T-cell (primary cell): ENCODE measurements at regions not wholly inside any gene's neighbourhood (a gene's known extent, or its start where the extent isn't known, plus 50 kb on each side); places are given as distances from the start of the nearest gene placed in this dataset.

ENCODE experiments used
- ATAC-seq, 4 experiments: fragments of 200-7000 bp in 3 of 4; fragments of 150-1000 bp in 1 of 4; cut with Tn5 transposase; replicated peaks in 1 of 4; 1 replicate in 3 of 4; 2 replicates in 1 of 4; pipeline ENCODE4 v1.10.0; 2021; ENCODE audit warnings: moderate library complexity in 3 of 4, mild to moderate bottlenecking in 2 of 4, moderate number of reproducible peaks in 1 of 4
- CTCF ChIA-PET, 2 donors: fragments of 300-600 bp; sonication (Branson Sonifier 250); formaldehyde crosslinking; loops; one replicate each; lab custom pipeline; 2022; ENCODE audit warnings: antibody characterized with exemption in 2 of 2; lab: Charles Lee
- POLR2A ChIA-PET, 2 donors: fragments of 300-600 bp; sonication (Branson Sonifier 250); formaldehyde crosslinking; loops; one replicate each; lab custom pipeline; 2022; ENCODE audit warnings: antibody characterized with exemption in 2 of 2; lab: Charles Lee
- DNase-seq, 35 experiments: peaks; one replicate each; pipeline versions ENCODE4 v3.0.0 to v3.0.0-alpha.2; 2013 to 2023
- H3K27ac ChIP-seq: one replicate; pipeline ENCODE4 v1.5.1; 2013; ENCODE audit warnings: low read length
- H3K27me3 ChIP-seq, 2 experiments: replicated peaks in 1 of 2; 1 replicate in 1 of 2; 2 replicates in 1 of 2; pipeline versions ENCODE4 v1.6.1 to v1.7.0; 2013; ENCODE audit warnings: low read length in 1 of 2, mixed read lengths in 1 of 2; ENCODE audit not compliant: control insufficient read depth in 2 of 2, insufficient read depth in 2 of 2; ENCODE audit errors: extremely low read depth in 1 of 2
- H3K36me3 ChIP-seq, 2 donors: 1 replicate in 1 of 2; 2 replicates in 1 of 2; pipeline versions ENCODE4 v1.6.1 to v1.7.0; 2013; ENCODE audit warnings: low read length in 1 of 2; ENCODE audit not compliant: control insufficient read depth in 2 of 2, insufficient read depth in 1 of 2; ENCODE audit errors: extremely low read depth in 1 of 2
- H3K4me1 ChIP-seq, 2 experiments: 1 replicate in 1 of 2; 2 replicates in 1 of 2; pipeline versions ENCODE4 v1.6.1 to v1.7.0; 2013; ENCODE audit warnings: low read length in 2 of 2, mixed read lengths in 1 of 2; ENCODE audit not compliant: insufficient read depth in 2 of 2, control insufficient read depth in 1 of 2; ENCODE audit errors: extremely low read depth in 1 of 2
- H3K4me3 ChIP-seq, 2 donors: 1 replicate in 1 of 2; 2 replicates in 1 of 2; pipeline versions ENCODE4 v1.5.1 to v1.7.0; 2013; ENCODE audit warnings: mild to moderate bottlenecking in 2 of 2, low read length in 1 of 2, moderate library complexity in 1 of 2; ENCODE audit not compliant: control insufficient read depth in 1 of 2; ENCODE audit errors: extremely low read depth in 1 of 2
- H3K9me3 ChIP-seq: 2 replicates; pipeline ENCODE4 v1.7.0; 2013
- H3K27ac Mint-ChIP-seq, 2 donors: one replicate each; pipeline ENCODE4 v1.8.0; 2020 to 2021; ENCODE audit warnings: mild to moderate bottlenecking in 2 of 2, mixed read lengths in 2 of 2
- H3K27me3 Mint-ChIP-seq, 2 donors: one replicate each; pipeline ENCODE4 v1.8.0; 2021 to 2022; ENCODE audit warnings: mixed read lengths in 2 of 2
- H3K36me3 Mint-ChIP-seq: one replicate; pipeline ENCODE4 v1.8.0; 2021; ENCODE audit warnings: mixed read lengths
- H3K4me1 Mint-ChIP-seq, 3 donors: one replicate each; pipeline ENCODE4 v1.8.0; 2020 to 2022; ENCODE audit warnings: mixed read lengths in 3 of 3, mild to moderate bottlenecking in 1 of 3
- H3K4me3 Mint-ChIP-seq, 3 donors: one replicate each; pipeline ENCODE4 v1.8.0; 2020 to 2022; ENCODE audit warnings: mild to moderate bottlenecking in 3 of 3, mixed read lengths in 3 of 3, moderate library complexity in 3 of 3
- H3K9me3 Mint-ChIP-seq, 3 donors: one replicate each; pipeline ENCODE4 v1.8.0; 2020 to 2022; ENCODE audit warnings: mixed read lengths in 3 of 3
- WGBS: methylation state at CpG from one replicate; pipeline ENCODE4 v1.1.5; 2013; ENCODE audit warnings: missing lambda C conversion rate; ENCODE audit not compliant: insufficient coverage; 5-methylcytosine and 5-hydroxymethylcytosine counted together

- ChIA-PET POLR2A (no interaction called here), CTCF (no interaction called here)
- no peaks in the 10 kb centered on the region for H3K36me3 ChIP-seq
- no peaks in the 10 kb centered on the region for H3K4me1 Mint-ChIP-seq
- no peak overlapping the region for H3K27ac Mint-ChIP-seq
- no peaks in the 10 kb centered on the region for H3K36me3 Mint-ChIP-seq
- no peak overlapping the region for H3K4me3 Mint-ChIP-seq
- no peaks in the 10 kb centered on the region for H3K9me3 ChIP-seq
- H3K27ac ChIP-seq: no peak overlapping the region
- H3K9me3 Mint-ChIP-seq: no peaks in the 10 kb centered on the region
- H3K4me1 ChIP-seq: no peaks in the 10 kb centered on the region
- H3K4me3 ChIP-seq: no peak overlapping the region
- peaks cover 4 to 11% of the 10 kb centered on the region in 2 donors for H3K27me3 Mint-ChIP-seq
- H3K27me3 ChIP-seq: peaks cover 0 to 8% of the 10 kb centered on the region in 2 experiments
- no peak for DNase-seq
- no peak for ATAC-seq
- WGBS: 100% methylated on average over 1 of the region's 10 CpGs
Observed at GRCh38 chr16:54817432-54817831, 113.2 kb upstream of the IRX5 start.

- Mint-ChIP-seq H3K27ac (no peak overlapping the region), H3K27me3 (peaks cover 4 to 11% of the 10 kb centered on the region in 2 donors), H3K36me3 (no peaks in the 10 kb centered on the region), H3K4me3 (no peak overlapping the region), H3K4me1 (no peaks in the 10 kb centered on the region), H3K9me3 (no peaks in the 10 kb centered on the region)
- Histone ChIP-seq H3K4me3 (no peak overlapping the region), H3K27ac (no peak overlapping the region), H3K4me1 (no peaks in the 10 kb centered on the region), H3K9me3 (no peaks in the 10 kb centered on the region), H3K27me3 (peaks cover 0 to 8% of the 10 kb centered on the region in 2 experiments), H3K36me3 (no peaks in the 10 kb centered on the region)
- no CpG with 5 or more reads among the region's 3 CpGs for WGBS
- ChIA-PET CTCF (interaction anchor here in 1 of 2 donors (0.6 kb wide), 1 partner anchor 1450 kb away, joined by 4 read pairs; no protein-coding TSS in a partner anchor), POLR2A (no interaction called here)
- DNase-seq: no peak
- ATAC-seq: no peak
Observed at GRCh38 chr16:54816471-54816870, 114.2 kb upstream of the IRX5 start.

DNA sequence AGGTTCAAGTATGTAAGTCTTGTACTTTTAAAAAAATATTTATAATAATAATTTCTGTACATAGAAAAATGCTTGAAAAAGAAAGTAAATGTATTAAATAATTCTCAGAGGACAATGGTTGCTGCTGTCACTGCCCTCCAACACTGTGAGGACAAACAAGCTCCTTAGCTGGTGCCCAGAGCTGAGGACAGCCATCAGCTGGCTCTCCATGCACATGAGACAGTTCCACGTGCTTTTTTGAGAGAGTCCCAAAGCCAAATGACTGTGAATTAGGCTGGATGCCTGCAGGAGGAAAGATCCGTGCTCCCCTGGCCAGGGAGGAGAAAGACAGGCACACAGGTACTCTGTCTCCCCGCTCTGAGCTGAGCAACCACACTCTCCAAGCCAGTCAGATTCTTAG lies 115.5 kb upstream of the IRX5 start:
- Histone ChIP-seq H3K27me3 (peaks cover 0 to 8% of the 10 kb centered on the region in 2 experiments), H3K9me3 (no peaks in the 10 kb centered on the region), H3K36me3 (no peaks in the 10 kb centered on the region), H3K4me1 (no peaks in the 10 kb centered on the region), H3K4me3 (no peak overlapping the region), H3K27ac (no peak overlapping the region)
- ATAC-seq (no peak), DNase-seq (no peak)
- CTCF ChIA-PET: interaction anchor here in 1 of 2 donors (0.6 kb wide), 1 partner anchor 933 kb away, joined by 3 read pairs; no protein-coding TSS in a partner anchor
- Mint-ChIP-seq H3K27me3 (peaks cover 4 to 11% of the 10 kb centered on the region in 2 donors), H3K36me3 (no peaks in the 10 kb centered on the region), H3K4me3 (no peak overlapping the region), H3K9me3 (no peaks in the 10 kb centered on the region), H3K4me1 (no peaks in the 10 kb centered on the region), H3K27ac (no peak overlapping the region)
- POLR2A ChIA-PET: no interaction called here
- WGBS: 54% methylated on average over 2 of the region's 3 CpGs

- Mint-ChIP-seq H3K27ac (no peak overlapping the region), H3K9me3 (no peaks in the 10 kb centered on the region), H3K27me3 (peaks cover 4 to 11% of the 10 kb centered on the region in 2 donors), H3K36me3 (no peaks in the 10 kb centered on the region), H3K4me3 (no peak overlapping the region), H3K4me1 (no peaks in the 10 kb centered on the region)
- Histone ChIP-seq H3K9me3 (no peaks in the 10 kb centered on the region), H3K36me3 (no peaks in the 10 kb centered on the region), H3K4me3 (no peak overlapping the region), H3K27ac (no peak overlapping the region), H3K27me3 (peaks cover 0 to 8% of the 10 kb centered on the region in 2 experiments), H3K4me1 (no peaks in the 10 kb centered on the region)
- ChIA-PET POLR2A (no interaction called here), CTCF (no interaction called here)
- DNase-seq (no peak), ATAC-seq (no peak)
- 94% methylated on average over 2 of the region's 5 CpGs for WGBS
Observed at GRCh38 chr16:54813778-54814177, 116.9 kb upstream of the IRX5 start.

- Mint-ChIP-seq H3K4me3 (no peak overlapping the region), H3K27ac (no peak overlapping the region), H3K27me3 (peaks cover 0 to 1% of the 10 kb centered on the region in 2 donors), H3K4me1 (no peaks in the 10 kb centered on the region), H3K36me3 (no peaks in the 10 kb centered on the region), H3K9me3 (no peaks in the 10 kb centered on the region)
- ATAC-seq (no peak), DNase-seq (no peak)
- ChIA-PET CTCF (no interaction called here), POLR2A (no interaction called here)
- H3K27me3 ChIP-seq: peaks cover 0 to 2% of the 10 kb centered on the region in 2 experiments
- no peak overlapping the region for H3K27ac ChIP-seq
- H3K36me3 ChIP-seq: no peaks in the 10 kb centered on the region
- no peaks in the 10 kb centered on the region for H3K4me1 ChIP-seq
- no peaks in the 10 kb centered on the region for H3K9me3 ChIP-seq
- WGBS: no CpG with 5 or more reads among the region's 3 CpGs
- H3K4me3 ChIP-seq: no peak overlapping the region
Observed at GRCh38 chr16:54812229-54812628, 118.4 kb upstream of the IRX5 start.

GRCh38 chr16:54808890-54809289 lies 121.8 kb upstream of the IRX5 start:
- H3K36me3 Mint-ChIP-seq: no peaks in the 10 kb centered on the region
- H3K9me3 Mint-ChIP-seq: no peaks in the 10 kb centered on the region
- CTCF ChIA-PET: no interaction called here
- Histone ChIP-seq H3K36me3 (no peaks in the 10 kb centered on the region), H3K27me3 (peaks cover 0 to 2% of the 10 kb centered on the region in 2 experiments), H3K27ac (no peak overlapping the region), H3K4me3 (no peak overlapping the region), H3K9me3 (no peaks in the 10 kb centered on the region), H3K4me1 (no peaks in the 10 kb centered on the region)
- DNase-seq: no peak
- no peaks in the 10 kb centered on the region for H3K4me1 Mint-ChIP-seq
- no peak for ATAC-seq
- POLR2A ChIA-PET: no interaction called here
- H3K4me3 Mint-ChIP-seq: no peak overlapping the region
- no peak overlapping the region for H3K27ac Mint-ChIP-seq
- H3K27me3 Mint-ChIP-seq: peaks cover 0 to 3% of the 10 kb centered on the region in 2 donors

GRCh38 chr16:54806881-54807360 lies 123.7 kb upstream of the IRX5 start:
- H3K4me3 Mint-ChIP-seq: no peak overlapping the region
- ChIA-PET CTCF (no interaction called here), POLR2A (no interaction called here)
- Histone ChIP-seq H3K9me3 (no peaks in the 10 kb centered on the region), H3K27me3 (peaks cover 0 to 2% of the 10 kb centered on the region in 2 experiments), H3K27ac (no peak overlapping the region), H3K36me3 (no peaks in the 10 kb centered on the region), H3K4me1 (no peaks in the 10 kb centered on the region), H3K4me3 (no peak overlapping the region)
- ATAC-seq (no peak), DNase-seq (no peak)
- peaks cover 0 to 8% of the 10 kb centered on the region in 2 donors for H3K27me3 Mint-ChIP-seq
- WGBS: no CpG with 5 or more reads among the region's 4 CpGs
- no peak overlapping the region for H3K27ac Mint-ChIP-seq
- H3K9me3 Mint-ChIP-seq: peaks cover 0 to 5% (median 0%) of the 10 kb centered on the region in 3 donors
- no peaks in the 10 kb centered on the region for H3K36me3 Mint-ChIP-seq
- no peaks in the 10 kb centered on the region for H3K4me1 Mint-ChIP-seq
